SK-N-SH (cell line): ENCODE measurements at regions not wholly inside any gene's neighbourhood (a gene's known extent, or its start where the extent isn't known, plus 50 kb on each side); places are given as distances from the start of the nearest gene placed in this dataset.
"Not testable (repeated sequence)": the region's sequence is repeated elsewhere in the genome, so short reads cannot be mapped to it uniquely, and the experiment has no call there.

Experiments used
- CTCF ChIA-PET: fragments of 300-600, 350-600 bp; formaldehyde crosslinking; extraction: SDS; loops from one replicate; lab custom pipeline; 2021; lab: Yijun Ruan, JAX
- POLR2A ChIA-PET: fragments of 350-600 bp; sonication (Branson Sonifier 250); formaldehyde crosslinking; extraction: SDS; loops from one replicate; lab custom pipeline; 2020; ENCODE audit warnings: antibody characterized with exemption, inconsistent platforms; lab: Yijun Ruan, JAX
- DNase-seq: peaks from one replicate; pipeline ENCODE4 v3.0.0; 2012
- H2AFZ ChIP-seq: fragments of 200-600 bp; sonication (generic); 2 replicates; pipeline ENCODE4 v1.8.1; 2016; ENCODE audit warnings: antibody characterized with exemption, mild to moderate bottlenecking, low read depth
- H3F3A ChIP-seq: fragments of 200-600 bp; sonication (generic); replicated peaks from 2 replicates; pipeline ENCODE3; 2016; ENCODE audit warnings: antibody characterized with exemption, mild to moderate bottlenecking; ENCODE audit not compliant: insufficient read depth
- H3K27ac ChIP-seq, 2 experiments: fragments of 200-500 bp in 1 of 2; fragments of 200-600 bp in 1 of 2; sonication (Bioruptor generic) in 1 of 2; sonication (generic), shearing (Covaris generic) in 1 of 2; 2 replicates each; pipeline versions ENCODE4 v1.5.1 to v1.6.1; 2014 to 2016; ENCODE audit warnings: low read depth in 2 of 2, inconsistent platforms in 1 of 2, low read length in 1 of 2, mild to moderate bottlenecking in 1 of 2, mixed read lengths in 1 of 2
- H3K27me3 ChIP-seq: fragments of 200-600 bp; sonication (generic), shearing (Covaris generic); 2 replicates; pipeline ENCODE4 v1.6.1; 2016; ENCODE audit warnings: mixed run types; ENCODE audit not compliant: insufficient read depth
- H3K36me3 ChIP-seq, 2 experiments: fragments of 200-500 bp in 1 of 2; fragments of 200-600 bp in 1 of 2; sonication (Bioruptor generic) in 1 of 2; sonication (generic) in 1 of 2; replicated peaks in 1 of 2; 2 replicates each; pipeline versions ENCODE3 to v1.5.1; 2014 to 2016; ENCODE audit warnings: low read length in 1 of 2, mild to moderate bottlenecking in 1 of 2; ENCODE audit not compliant: insufficient read depth in 2 of 2, control insufficient read depth in 1 of 2
- H3K4me1 ChIP-seq, 2 experiments: fragments of 200-500 bp in 1 of 2; fragments of 200-600 bp in 1 of 2; sonication (Bioruptor generic) in 1 of 2; sonication (generic), shearing (Covaris generic) in 1 of 2; 2 replicates each; pipeline versions ENCODE4 v1.5.1 to v1.6.1; 2014 to 2016; ENCODE audit warnings: low read depth in 1 of 2, low read length in 1 of 2, mixed run types in 1 of 2; ENCODE audit not compliant: insufficient read depth in 2 of 2, control insufficient read depth in 1 of 2
- H3K4me2 ChIP-seq: fragments of 200-600 bp; sonication (generic), shearing (Covaris generic); 2 replicates; pipeline ENCODE4 v1.6.1; 2017; ENCODE audit warnings: mixed run types
- H3K4me3 ChIP-seq, 2 experiments: fragments of 200-500 bp in 1 of 2; fragments of 200-600 bp in 1 of 2; sonication (Bioruptor generic) in 1 of 2; sonication (generic), shearing (Covaris generic) in 1 of 2; 2 replicates each; pipeline versions ENCODE4 v1.5.1 to v1.8.1; 2014 to 2016; ENCODE audit warnings: low read depth in 2 of 2, inconsistent platforms in 1 of 2, low read length in 1 of 2, mild to moderate bottlenecking in 1 of 2, mixed read lengths in 1 of 2, moderate library complexity in 1 of 2
- H3K79me2 ChIP-seq: fragments of 200-600 bp; sonication (generic); 2 replicates; pipeline ENCODE4 v1.8.1; 2017; ENCODE audit warnings: mild to moderate bottlenecking; ENCODE audit not compliant: insufficient read depth
- H3K9ac ChIP-seq: fragments of 200-600 bp; sonication (generic); 2 replicates; pipeline ENCODE4 v1.6.1; 2017; ENCODE audit warnings: mixed run types
- H3K9me2 ChIP-seq: fragments of 200-600 bp; sonication (generic); 2 replicates; pipeline ENCODE4 v1.6.1; 2017; ENCODE audit warnings: mixed run types
- H3K9me3 ChIP-seq: fragments of 200-600 bp; sonication (generic); 2 replicates; pipeline ENCODE4 v1.6.1; 2017; ENCODE audit warnings: mixed run types, mild to moderate bottlenecking, moderate library complexity
- H4K20me1 ChIP-seq: fragments of 200-600 bp; sonication (generic); 2 replicates; pipeline ENCODE4 v1.6.1; 2017; ENCODE audit warnings: mild to moderate bottlenecking, mixed run types; ENCODE audit not compliant: insufficient read depth
- ELF1 ChIP-seq: IDR thresholded peaks from 2 replicates; pipeline ENCODE4 v1.4.0; 2012
- FOXJ3 ChIP-seq: sonication (generic); formaldehyde crosslinking; IDR thresholded peaks from 2 replicates; pipeline ENCODE4 v1.5.1; 2020; ENCODE audit warnings: mild to moderate bottlenecking, missing genetic modification reagents
- FOXM1 ChIP-seq: IDR thresholded peaks from 2 replicates; pipeline ENCODE4 v1.4.0; 2012; ENCODE audit warnings: low read depth, mild to moderate bottlenecking
- NFIC ChIP-seq: IDR thresholded peaks from 2 replicates; pipeline ENCODE4 v1.4.0; 2012; ENCODE audit warnings: borderline replicate concordance
- RCOR1 ChIP-seq: fragments of 150-350 bp; IDR thresholded peaks from 2 replicates; pipeline ENCODE4 v1.6.1; 2017; ENCODE audit warnings: antibody characterized with exemption, low read length
- RFX5 ChIP-seq: IDR thresholded peaks from 2 replicates; pipeline ENCODE4 v1.6.1; 2012; ENCODE audit warnings: mild to moderate bottlenecking, improper control_type of control experiment, low read length
- WGBS: methylation state at CpG from one replicate; pipeline ENCODE4 v1.1.6; 2017; ENCODE audit warnings: low lambda C conversion rate; 5-methylcytosine and 5-hydroxymethylcytosine counted together
- TF ChIP-seq, protein P1 (sequence below): fragments of 200-600 bp; sonication (generic); IDR thresholded peaks from 2 replicates; pipeline ENCODE4 v1.6.1; 2017; ENCODE audit warnings: antibody characterized with exemption, mild to moderate bottlenecking, moderate library complexity

DNA sequence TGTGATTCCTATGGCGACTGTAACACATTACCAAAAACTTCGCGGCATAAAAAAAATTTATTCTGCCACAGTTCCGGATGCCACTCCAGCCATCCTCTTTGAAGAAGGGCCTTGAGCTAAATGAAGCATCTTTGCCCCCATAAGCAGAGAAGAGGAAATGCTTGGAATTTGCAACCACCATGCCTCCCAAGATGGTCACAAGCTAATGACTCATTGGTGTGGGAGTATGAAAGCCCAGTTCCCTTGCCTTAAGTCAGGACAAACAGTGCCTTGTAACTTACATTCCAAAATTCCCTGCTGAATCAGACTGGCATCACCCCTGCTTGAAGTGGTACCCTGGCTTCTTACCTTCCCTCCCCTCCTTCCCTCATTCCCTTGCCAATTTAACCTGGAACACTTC is 1077.4 kb downstream of the EPHA3 start:
- TF ChIP-seq FOXJ3 (no peak), NFIC (no peak), ELF1 (no peak), FOXM1 (no peak), RCOR1 (no peak), RFX5 (no peak)
- TF ChIP-seq, protein P1, sequence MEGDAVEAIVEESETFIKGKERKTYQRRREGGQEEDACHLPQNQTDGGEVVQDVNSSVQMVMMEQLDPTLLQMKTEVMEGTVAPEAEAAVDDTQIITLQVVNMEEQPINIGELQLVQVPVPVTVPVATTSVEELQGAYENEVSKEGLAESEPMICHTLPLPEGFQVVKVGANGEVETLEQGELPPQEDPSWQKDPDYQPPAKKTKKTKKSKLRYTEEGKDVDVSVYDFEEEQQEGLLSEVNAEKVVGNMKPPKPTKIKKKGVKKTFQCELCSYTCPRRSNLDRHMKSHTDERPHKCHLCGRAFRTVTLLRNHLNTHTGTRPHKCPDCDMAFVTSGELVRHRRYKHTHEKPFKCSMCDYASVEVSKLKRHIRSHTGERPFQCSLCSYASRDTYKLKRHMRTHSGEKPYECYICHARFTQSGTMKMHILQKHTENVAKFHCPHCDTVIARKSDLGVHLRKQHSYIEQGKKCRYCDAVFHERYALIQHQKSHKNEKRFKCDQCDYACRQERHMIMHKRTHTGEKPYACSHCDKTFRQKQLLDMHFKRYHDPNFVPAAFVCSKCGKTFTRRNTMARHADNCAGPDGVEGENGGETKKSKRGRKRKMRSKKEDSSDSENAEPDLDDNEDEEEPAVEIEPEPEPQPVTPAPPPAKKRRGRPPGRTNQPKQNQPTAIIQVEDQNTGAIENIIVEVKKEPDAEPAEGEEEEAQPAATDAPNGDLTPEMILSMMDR = no peak
- ChIA-PET CTCF (no interaction called here), POLR2A (no interaction called here)
- no peaks in the 10 kb centered on the region for H3K79me2 ChIP-seq
- H3K4me3 ChIP-seq = no peak overlapping the region
- H2AFZ ChIP-seq = no peak overlapping the region
- H3K4me1 ChIP-seq = no peaks in the 10 kb centered on the region
- no peaks in the 10 kb centered on the region for H3K36me3 ChIP-seq
- DNase-seq = no peak
- WGBS = 2% methylated on average over 4 of the region's 4 CpGs
- H4K20me1 ChIP-seq = no peaks in the 10 kb centered on the region
- H3K9me2 ChIP-seq = no peaks in the 10 kb centered on the region
- no peaks in the 10 kb centered on the region for H3K9me3 ChIP-seq
- no peak overlapping the region for H3K9ac ChIP-seq
- H3K4me2 ChIP-seq = 0 out of 2 replicates have a peak overlapping the region, but pooled peaks have one; percentile 6
- H3F3A ChIP-seq = no peaks in the 10 kb centered on the region
- 0 out of 2 replicates have a peak, but pooled peaks cover 3% of the 10 kb centered on the region for H3K27me3 ChIP-seq
- no peak overlapping the region for H3K27ac ChIP-seq

DNA sequence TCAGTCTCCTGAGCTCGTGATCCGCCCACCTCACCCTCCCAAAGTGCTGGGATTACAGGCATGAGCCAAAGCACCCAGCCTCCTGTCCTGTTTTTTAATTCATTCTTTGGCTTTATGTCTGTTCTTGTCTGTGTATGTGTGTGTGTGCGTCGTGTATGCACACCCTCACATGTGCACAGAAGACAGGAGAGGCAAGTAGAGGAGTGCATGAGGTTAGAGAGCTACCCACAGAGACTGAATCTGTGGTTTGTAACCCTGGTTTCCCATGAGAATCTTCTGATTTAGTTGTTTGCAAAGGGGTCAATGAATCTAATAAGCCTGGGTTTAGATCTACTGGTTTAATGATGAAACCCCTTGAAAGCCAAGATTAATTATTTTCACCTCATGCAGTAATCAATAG is 1090.0 kb downstream of the EPHA3 start:
- H3K4me1 ChIP-seq, H3K36me3 ChIP-seq, DNase-seq, H3F3A ChIP-seq, H3K4me3 ChIP-seq, H3K79me2 ChIP-seq, H2AFZ ChIP-seq, H3K9me2 ChIP-seq, H4K20me1 ChIP-seq, H3K27me3 ChIP-seq, H3K27ac ChIP-seq, POLR2A ChIA-PET, H3K9ac ChIP-seq, H3K9me3 ChIP-seq, CTCF ChIA-PET, H3K4me2 ChIP-seq: not testable (repeated sequence)
- 11% methylated on average over 4 of the region's 4 CpGs for WGBS

DNA sequence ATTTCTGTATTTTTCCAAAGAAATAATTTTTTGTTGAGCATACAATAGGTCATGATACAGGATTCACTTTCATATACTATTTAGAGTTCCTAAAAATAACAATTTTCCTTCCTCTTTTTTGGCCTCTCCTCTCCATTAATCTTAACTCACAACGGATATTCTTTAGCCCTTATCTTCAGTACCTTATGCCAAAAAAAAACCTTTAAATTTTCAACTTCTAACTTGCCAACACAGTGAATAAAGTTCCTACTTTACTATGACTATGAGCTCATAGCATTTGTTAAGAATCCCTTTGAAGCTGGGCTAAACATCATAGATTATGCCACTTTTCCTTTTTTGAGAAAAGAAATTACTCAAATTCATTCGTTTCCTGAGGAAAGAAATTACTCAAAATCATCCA is 1095.5 kb downstream of the EPHA3 start:
- H3F3A ChIP-seq, H4K20me1 ChIP-seq, H3K9ac ChIP-seq, H3K4me2 ChIP-seq, POLR2A ChIA-PET, H2AFZ ChIP-seq, H3K9me2 ChIP-seq, H3K27ac ChIP-seq, H3K79me2 ChIP-seq, CTCF ChIA-PET, H3K9me3 ChIP-seq, H3K36me3 ChIP-seq, H3K4me1 ChIP-seq, H3K4me3 ChIP-seq, DNase-seq, H3K27me3 ChIP-seq: not testable (repeated sequence)
- 3% methylated on average over 2 of the region's 2 CpGs for WGBS

DNA sequence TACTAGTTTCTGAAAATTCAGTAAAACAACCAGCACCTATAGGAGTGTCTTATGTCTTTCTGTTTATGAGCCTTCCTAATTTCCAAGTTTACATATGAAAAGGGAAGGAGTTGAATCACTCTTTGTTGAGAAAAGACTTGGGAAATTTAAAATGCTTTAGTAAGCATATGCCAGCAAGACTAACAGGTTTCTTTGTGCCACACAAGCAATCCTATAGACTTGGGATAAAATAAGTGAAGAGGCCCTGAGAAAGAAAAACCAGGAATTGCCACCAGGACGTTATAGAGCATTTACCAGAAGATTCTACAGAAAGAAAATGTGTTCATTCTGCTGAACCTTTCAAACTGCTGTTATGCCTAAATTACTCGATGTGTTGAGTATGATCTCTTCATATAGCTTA is 1099.1 kb downstream of the EPHA3 start:
- H3K36me3 ChIP-seq, H3K4me1 ChIP-seq, H3K4me2 ChIP-seq, H3F3A ChIP-seq, POLR2A ChIA-PET, H4K20me1 ChIP-seq, H3K9ac ChIP-seq, CTCF ChIA-PET, H3K79me2 ChIP-seq, DNase-seq, H3K27me3 ChIP-seq, H3K27ac ChIP-seq, H3K9me3 ChIP-seq, H3K4me3 ChIP-seq, H2AFZ ChIP-seq, H3K9me2 ChIP-seq: not testable (repeated sequence)
- 0% methylated on average over 2 of the region's 2 CpGs for WGBS

DNA sequence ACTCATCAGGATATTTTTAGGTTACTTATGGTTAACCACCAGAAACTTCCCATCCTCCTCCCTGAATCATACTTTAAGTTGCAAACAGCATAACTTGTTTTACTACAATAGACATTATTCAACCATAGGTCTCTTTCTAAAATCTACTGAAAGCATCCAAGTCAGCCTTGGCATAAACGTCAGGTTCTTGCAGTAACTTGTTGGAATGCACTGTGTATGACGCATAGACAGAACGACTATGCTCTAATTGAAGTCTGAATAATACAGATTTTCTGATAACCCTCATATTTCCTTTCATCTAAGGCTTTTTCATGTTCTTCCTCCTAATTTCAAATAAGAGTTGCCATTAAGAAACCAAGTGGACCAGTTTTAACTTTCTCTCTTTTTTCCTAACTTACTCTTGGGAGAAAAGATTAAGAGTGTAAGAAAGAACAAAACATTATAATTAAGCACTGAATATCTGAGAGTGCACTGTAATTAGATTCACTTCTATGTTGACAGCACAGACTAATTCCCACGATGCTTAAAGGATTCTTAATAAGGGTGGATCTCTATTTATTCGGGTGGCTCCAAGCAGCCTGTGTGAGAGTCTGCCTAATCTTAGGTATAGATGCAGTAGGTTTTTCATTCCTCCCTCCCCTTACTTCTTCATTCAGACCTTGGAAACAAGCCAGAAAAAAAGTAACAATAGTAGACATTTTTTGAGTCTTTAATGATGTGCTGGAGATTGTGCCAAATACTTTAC is 1100.1 kb downstream of the EPHA3 start:
- H3K27ac ChIP-seq, H3K4me1 ChIP-seq, CTCF ChIA-PET, DNase-seq, H3K9ac ChIP-seq, H3K9me3 ChIP-seq, H3K27me3 ChIP-seq, H4K20me1 ChIP-seq, H3F3A ChIP-seq, H3K36me3 ChIP-seq, H3K9me2 ChIP-seq, H3K79me2 ChIP-seq, H3K4me2 ChIP-seq, POLR2A ChIA-PET, H3K4me3 ChIP-seq: not testable (repeated sequence)
- H2AFZ ChIP-seq = 0 out of 2 replicates have a peak overlapping the region, but pooled peaks have one; percentile 22
- 12% methylated on average over 5 of the region's 5 CpGs for WGBS
